HepG2 (cell line): ENCODE measurements at regions not wholly inside any gene's neighbourhood (a gene's known extent, or its start where the extent isn't known, plus 50 kb on each side); places are given as distances from the start of the nearest gene placed in this dataset.

Source experiments
- FOXK1 ChIP-seq: sonication (generic); formaldehyde crosslinking; IDR thresholded peaks from 2 replicates; pipeline ENCODE4 v1.4.0; 2020; ENCODE audit warnings: low read depth, missing genetic modification reagents, borderline replicate concordance
- POLR2AphosphoS5 ChIP-seq: IDR thresholded peaks from 2 replicates; pipeline ENCODE4 v1.6.1; 2012; ENCODE audit warnings: low read depth, low read length
- SP1 ChIP-seq, 2 experiments: fragments of 450-650 bp in 1 of 2; sonication (generic) in 1 of 2; formaldehyde crosslinking in 1 of 2; IDR thresholded peaks; 2 replicates each; pipeline versions ENCODE4 v1.4.0 to v1.6.1; 2016 to 2020; ENCODE audit warnings: missing genetic modification reagents in 1 of 2
- TSC22D2 ChIP-seq: sonication (generic); formaldehyde crosslinking; IDR thresholded peaks from 2 replicates; pipeline ENCODE4 v1.5.1; 2020; ENCODE audit warnings: missing genetic modification reagents, mild to moderate bottlenecking, borderline replicate concordance
- ZNF543 ChIP-seq: sonication (generic); formaldehyde crosslinking; IDR thresholded peaks from 2 replicates; pipeline ENCODE4 v1.4.0; 2020; ENCODE audit warnings: mild to moderate bottlenecking, missing genetic modification reagents

DNA sequence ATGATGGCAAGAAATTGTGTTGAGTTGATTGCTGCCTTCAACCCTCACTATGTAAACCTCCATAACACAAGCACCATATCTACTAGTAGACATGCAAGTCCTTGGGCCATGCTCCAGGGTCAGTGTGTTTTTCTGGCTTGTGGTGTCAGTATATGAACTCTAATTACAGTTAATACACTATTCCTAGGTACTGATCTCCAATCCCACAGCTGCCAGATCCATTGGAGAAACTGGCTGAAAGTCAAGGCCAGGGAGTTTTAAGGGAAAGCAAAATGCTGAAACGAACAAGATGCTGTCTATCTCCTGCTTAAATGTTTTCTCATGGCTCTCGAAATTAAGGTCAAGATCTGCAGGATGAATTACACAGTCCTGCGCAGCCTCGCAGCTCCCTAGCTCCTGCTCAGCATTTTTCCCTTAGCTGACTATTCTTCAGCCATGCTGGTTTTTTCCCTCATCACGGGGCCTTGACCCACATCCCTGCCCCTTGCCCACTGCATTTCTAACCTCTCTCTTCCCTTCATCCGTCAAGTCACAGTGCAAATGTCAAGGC, 425.0 kb upstream of the ADAMTS9 start:
- TF ChIP-seq FOXK1 (CRISPR knock-in tag) (no peak), SP1 (IDR thresholded peaks at IDR 0.05) (no peak), SP1 (CRISPR knock-in tag; IDR thresholded peaks at IDR 0.05) (no peak), ZNF543 (CRISPR knock-in tag) (no peak), POLR2AphosphoS5 (no peak), TSC22D2 (CRISPR knock-in tag) (no peak)
